ENCODE measurements at regions not wholly inside any gene's neighbourhood (a gene's known extent, or its start where the extent isn't known, plus 50 kb on each side); places are given as distances from the start of the nearest gene placed in this dataset.
"Not testable (repeated sequence)": the region's sequence is repeated elsewhere in the genome, so short reads cannot be mapped to it uniquely, and the experiment has no call there.

DNA sequence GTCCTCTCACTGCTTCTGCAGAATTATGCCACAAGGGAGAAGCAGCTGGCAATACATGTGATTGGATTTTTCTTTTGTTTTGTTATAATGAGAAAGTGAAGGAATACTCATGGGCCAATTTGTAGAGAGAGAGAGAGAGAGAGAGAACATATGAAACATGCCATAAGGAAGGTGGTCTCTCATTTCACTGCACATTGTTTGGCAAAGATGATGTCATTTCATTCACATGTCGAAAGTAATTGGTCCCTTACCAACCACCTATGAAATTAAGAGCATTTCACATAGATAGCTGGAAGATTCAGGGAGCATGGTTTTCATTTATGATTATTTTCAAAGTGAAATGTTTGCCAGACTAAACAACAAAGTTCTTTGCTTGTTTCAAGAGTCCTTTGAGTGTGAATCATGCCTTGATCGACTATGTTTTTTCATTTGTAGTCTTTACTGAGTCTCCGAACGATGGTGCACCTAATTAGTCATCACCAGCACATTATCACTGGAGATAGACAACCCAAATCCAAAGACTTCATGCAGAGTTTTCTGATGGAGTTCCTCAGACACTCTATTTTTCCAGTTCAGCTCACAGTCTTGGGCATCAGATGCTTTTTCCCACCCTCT is 130.1 kb upstream of the ZEB1 start:
- DNase-seq (ENCODE audit: low read depth) = peak; percentile 18

- no peak for DNase-seq (ENCODE audit: low read depth)
Measured at GRCh38 chr10:31190488-31190887, 128.5 kb upstream of the ZEB1 start.

- DNase-seq (ENCODE audit: low read depth) = no peak
Measured at GRCh38 chr10:31192475-31192874, 126.5 kb upstream of the ZEB1 start.

DNA sequence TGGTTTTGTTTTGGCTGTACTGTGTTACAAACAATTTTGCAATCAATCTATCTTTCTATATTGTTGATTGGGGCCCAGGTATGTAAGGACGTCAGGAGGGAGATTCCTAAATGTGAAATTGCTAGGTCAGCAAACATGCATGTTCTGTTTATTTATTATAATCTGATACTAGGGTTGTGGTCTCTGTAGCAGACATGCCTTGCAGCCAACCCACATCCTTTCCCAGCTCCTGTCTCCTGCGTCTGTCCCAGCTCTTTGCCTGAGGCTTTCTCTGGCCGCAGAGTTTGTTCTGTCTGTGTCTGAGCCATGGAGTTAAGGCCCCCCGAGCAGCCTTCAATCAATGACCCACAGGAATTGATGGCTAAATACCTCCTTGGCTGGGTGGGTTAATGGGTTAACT is 124.0 kb upstream of the ZEB1 start:
- no peak for DNase-seq (ENCODE audit: low read depth)

DNA sequence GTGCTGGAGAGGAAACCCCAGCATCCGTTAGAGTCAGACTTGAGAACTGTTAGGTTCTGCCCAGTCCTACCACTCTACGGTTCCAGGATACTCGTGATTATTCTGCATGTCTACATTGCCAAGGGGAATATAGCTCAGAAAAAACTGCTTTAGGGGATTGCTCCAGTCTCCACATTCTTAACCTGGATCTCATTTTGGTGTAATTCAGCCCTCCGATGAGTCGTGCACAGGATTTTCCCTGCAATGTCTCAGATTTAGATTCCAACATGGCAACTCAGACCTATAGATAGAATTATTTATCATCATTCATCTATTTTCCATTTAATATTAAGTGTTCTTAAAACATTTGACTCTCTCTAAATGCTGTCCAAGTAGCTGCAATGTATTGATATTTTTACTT is 121.1 kb upstream of the ZEB1 start:
- DNase-seq (ENCODE audit: low read depth) = no peak

DNA sequence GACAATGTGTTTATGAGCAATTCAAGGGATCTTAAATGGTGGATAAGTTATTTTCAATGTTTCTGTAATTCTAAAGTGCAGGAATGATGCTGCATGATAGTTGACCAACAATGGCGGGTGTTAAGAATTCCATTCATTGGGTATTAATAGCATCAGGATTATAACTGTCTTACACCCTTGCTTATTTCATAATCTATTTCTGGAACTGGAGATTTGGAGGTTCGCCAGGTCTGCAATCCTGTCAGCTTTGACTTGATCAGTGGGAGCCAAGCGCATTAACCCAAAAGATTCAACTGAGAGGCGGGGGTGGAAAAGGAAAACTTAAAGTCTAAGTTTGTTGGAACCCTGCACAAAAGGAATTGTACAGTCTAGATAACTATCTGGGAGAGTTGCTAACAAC is 114.9 kb upstream of the ZEB1 start:
- no peak for DNase-seq (ENCODE audit: low read depth)

- no peak for DNase-seq (ENCODE audit: low read depth)
Measured at GRCh38 chr10:31207636-31208035, 111.4 kb upstream of the ZEB1 start.

- no peak for DNase-seq (ENCODE audit: low read depth)
Measured at GRCh38 chr10:31209478-31209877, 109.5 kb upstream of the ZEB1 start.

- DNase-seq (ENCODE audit: low read depth) = no peak
Measured at GRCh38 chr10:31210190-31210589, 108.8 kb upstream of the ZEB1 start.

DNA sequence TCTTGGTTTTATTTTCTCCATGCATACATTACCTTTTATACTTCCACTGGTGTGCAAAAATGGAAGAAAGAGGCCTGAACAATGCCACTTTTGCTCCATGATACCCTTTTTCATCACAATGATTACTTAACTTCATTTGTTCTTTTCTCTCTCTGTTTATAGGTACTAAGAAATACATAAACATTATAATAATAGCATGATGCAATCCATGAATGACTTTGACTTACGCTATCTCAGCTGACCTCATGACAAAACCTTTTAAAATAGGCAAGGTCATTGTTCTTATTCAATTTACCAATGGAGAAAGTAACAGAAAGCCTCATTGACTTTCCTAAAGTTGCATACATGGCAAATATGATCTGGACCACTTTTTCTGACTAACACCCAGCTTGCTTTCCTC is 105.1 kb upstream of the ZEB1 start:
- no peak for DNase-seq (ENCODE audit: low read depth)

GRCh38 chr10:31215052-31215451 is 104.0 kb upstream of the ZEB1 start:
- no peak for DNase-seq (ENCODE audit: low read depth)

- no peak for DNase-seq (ENCODE audit: low read depth)
Measured at GRCh38 chr10:31219306-31219705, 99.7 kb upstream of the ZEB1 start.

GRCh38 chr10:31228780-31229179 is 90.2 kb upstream of the ZEB1 start:
- DNase-seq (ENCODE audit: low read depth) = not testable (repeated sequence)

DNA sequence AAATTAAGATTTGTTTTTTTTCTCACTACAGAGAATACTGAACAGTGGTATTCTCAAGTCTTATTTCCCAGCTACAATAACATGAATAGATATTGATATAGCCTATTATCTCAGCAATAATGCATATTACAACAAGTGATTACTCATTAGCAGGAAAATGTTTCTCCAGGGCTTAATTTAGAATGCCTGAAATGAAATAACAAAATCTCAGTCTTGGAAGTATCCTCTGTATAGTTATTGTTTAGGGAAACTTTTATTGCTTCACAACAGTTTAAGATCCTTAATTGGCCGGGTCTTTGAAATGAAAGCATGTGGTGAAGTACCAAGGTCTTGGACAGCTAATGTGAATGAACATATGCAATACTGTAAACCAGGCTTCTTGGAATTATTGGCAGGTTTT is 79.1 kb upstream of the ZEB1 start:
- no peak for DNase-seq (ENCODE audit: low read depth)

DNA sequence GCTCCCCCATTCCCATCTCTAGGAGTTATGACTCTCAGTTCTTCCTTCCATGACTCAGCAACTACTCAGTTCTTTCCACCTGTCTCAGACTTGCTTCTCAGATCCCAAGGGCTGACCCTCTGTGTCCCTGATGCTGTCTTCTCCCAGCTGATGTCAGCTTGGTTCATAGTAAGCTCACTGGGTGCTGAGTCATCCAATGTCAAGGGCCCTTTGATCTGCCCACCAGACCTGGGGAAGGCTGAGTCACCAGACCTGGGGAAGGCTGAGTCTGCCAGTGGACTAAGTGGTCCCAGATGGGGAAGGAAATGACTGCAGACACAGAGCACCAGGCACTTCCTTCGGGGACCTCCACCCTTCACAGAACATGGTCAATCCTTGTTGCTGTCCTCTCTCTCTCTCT is 76.1 kb upstream of the ZEB1 start:
- DNase-seq (ENCODE audit: low read depth) = peak; percentile 66

GRCh38 chr10:31251118-31251517 is 67.9 kb upstream of the ZEB1 start:
- DNase-seq (ENCODE audit: low read depth) = not testable (repeated sequence)

DNA sequence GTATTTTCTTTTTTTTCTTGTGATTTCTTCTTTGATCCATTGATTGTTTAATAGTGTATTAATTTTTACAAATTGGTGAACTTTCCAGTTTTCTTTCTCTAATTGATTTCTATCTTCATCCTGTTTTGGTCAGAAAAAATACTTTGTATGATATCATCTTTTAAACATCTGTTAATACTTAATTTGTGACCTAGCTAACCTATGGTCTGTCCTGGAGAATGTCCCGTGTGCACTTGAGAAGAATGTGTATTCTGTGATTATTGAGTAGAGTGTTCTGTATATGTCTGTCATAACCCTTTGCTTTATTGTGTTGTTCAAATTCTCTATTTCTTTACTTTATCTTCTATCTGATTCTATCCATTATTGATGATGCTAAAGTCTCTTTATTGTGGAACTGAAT is 65.8 kb upstream of the ZEB1 start:
- no peak for DNase-seq (ENCODE audit: low read depth)

- peak; percentile 77 for DNase-seq (ENCODE audit: low read depth)
Measured at GRCh38 chr10:31261511-31262311, 57.3 kb upstream of the ZEB1 start.

GRCh38 chr10:31262672-31263071 is 56.3 kb upstream of the ZEB1 start:
- peak; percentile 70 for DNase-seq (ENCODE audit: low read depth)

DNA sequence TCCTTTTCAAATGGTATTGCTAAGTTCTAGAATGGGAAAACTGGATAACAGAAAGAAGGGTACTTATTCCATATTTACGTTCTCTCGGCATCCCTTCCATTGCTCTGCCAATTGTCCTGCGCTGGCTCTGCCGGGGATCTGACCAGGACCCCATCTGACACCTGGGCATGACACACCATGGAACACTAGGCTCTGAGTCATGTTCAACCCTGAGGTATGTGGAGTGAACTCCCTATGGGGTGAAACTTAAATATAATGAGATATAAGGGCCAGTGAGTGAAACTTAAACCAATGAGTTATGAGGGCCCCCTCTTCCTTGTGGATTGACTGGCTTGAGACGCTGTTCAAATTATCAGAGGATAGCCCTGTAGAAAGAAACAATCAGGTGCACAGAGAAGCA is 55.1 kb upstream of the ZEB1 start:
- no peak for DNase-seq (ENCODE audit: low read depth)

GRCh38 chr10:31268444-31269303 is 50.3 kb upstream of the ZEB1 start:
- DNase-seq (ENCODE audit: low read depth) = no peak
